ENCODE measurements at regions not wholly inside any gene's neighbourhood (a gene's known extent, or its start where the extent isn't known, plus 50 kb on each side); places are given as distances from the start of the nearest gene placed in this dataset.

DNA sequence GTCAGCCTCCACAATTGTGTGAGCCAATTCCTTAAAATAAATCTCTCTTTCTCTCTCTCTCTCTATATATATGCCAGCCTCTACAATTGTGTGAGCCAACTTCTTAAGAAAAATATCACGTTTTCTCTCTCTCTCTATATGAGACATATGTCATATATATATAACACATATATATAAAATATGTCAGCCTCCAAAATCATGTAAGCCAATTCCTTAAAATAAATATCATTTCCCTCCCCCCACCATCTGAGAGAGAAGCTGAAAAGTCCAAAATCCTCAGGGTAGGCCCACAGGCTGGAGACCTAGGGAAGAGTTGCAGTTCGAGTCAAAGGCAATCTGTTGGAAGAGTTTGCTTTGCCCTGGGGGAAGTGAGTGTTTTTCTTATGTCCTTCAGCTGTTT is 158.1 kb upstream of the RPS23 start:
- TF ChIP-seq RAD21 (IDR thresholded peaks at IDR 0.05 in 1 of 2, conservative IDR thresholded peaks at IDR 0.05 in 1 of 2; ENCODE audit: low read depth in 2 of 2, low read length in 2 of 2) (no peak), CHD1 (IDR thresholded peaks at IDR 0.05; ENCODE audit: low read depth, low read length) (no peak), CTCF (IDR thresholded peaks at IDR 0.05; ENCODE audit: control extremely low read depth in 1 of 3, insufficient read depth in 1 of 3, low read depth in 1 of 3, low read length in 3 of 3) (no peak), EZH2 (IDR thresholded peaks at IDR 0.05; ENCODE audit: low read depth, low read length, severe bottlenecking) (no peak), TAF1 (IDR thresholded peaks at IDR 0.05; ENCODE audit: low read depth, low read length) (no peak), TAF7 (optimal IDR thresholded peaks at IDR 0.05; ENCODE audit: borderline replicate concordance, low read depth, low read length) (no peak), POLR2A (IDR thresholded peaks at IDR 0.05; ENCODE audit: control extremely low read depth in 1 of 2, low read depth in 2 of 2, low read length in 2 of 2) (no peak), TCF12 (IDR thresholded peaks at IDR 0.05; ENCODE audit: low read depth, low read length) (no peak), HDAC2 (IDR thresholded peaks at IDR 0.05; ENCODE audit: borderline replicate concordance in 1 of 2, low read depth in 2 of 2, low read length in 2 of 2) (no peak), CEBPB (IDR thresholded peaks at IDR 0.05; ENCODE audit: low read depth, low read length) (no peak), JUND (IDR thresholded peaks at IDR 0.05; ENCODE audit: low read length) (no peak), TBP (IDR thresholded peaks at IDR 0.05; ENCODE audit: low read depth, low read length) (no peak), ATF3 (IDR thresholded peaks at IDR 0.05; ENCODE audit: insufficient read depth, low read depth, low read length) (no peak), YY1 (IDR thresholded peaks at IDR 0.05; ENCODE audit: low read depth, low read length) (no peak)

Measured in H1 (cell line).